DOHH2 (cell line): ENCODE measurements at regions not wholly inside any gene's neighbourhood (a gene's known extent, or its start where the extent isn't known, plus 50 kb on each side); places are given as distances from the start of the nearest gene placed in this dataset.

Experiments used
- H3F3A ChIP-seq: fragments of 200-600 bp; sonication (generic), shearing (Covaris generic); 2 replicates; pipeline ENCODE4 v1.6.0; 2016; ENCODE audit warnings: antibody characterized with exemption, mild to moderate bottlenecking; ENCODE audit not compliant: control insufficient read depth, insufficient read depth
- H3K27ac ChIP-seq: fragments of 200-600 bp; sonication (generic); 2 replicates; pipeline ENCODE4 v1.5.1; 2014; ENCODE audit warnings: low read depth, mild to moderate bottlenecking, low read length, moderate library complexity
- H3K27me3 ChIP-seq: fragments of 200-600 bp; sonication (generic); 2 replicates; pipeline ENCODE4 v1.6.1; 2014; ENCODE audit warnings: mild to moderate bottlenecking, low read length, mixed read lengths; ENCODE audit not compliant: control insufficient read depth
- H3K36me3 ChIP-seq: fragments of 200-600 bp; sonication (generic); 2 replicates; pipeline ENCODE4 v1.6.1; 2014; ENCODE audit warnings: mild to moderate bottlenecking, low read length, moderate library complexity, mixed read lengths; ENCODE audit not compliant: control insufficient read depth
- H3K4me1 ChIP-seq: fragments of 200-600 bp; sonication (generic); 2 replicates; pipeline ENCODE4 v1.6.1; 2014; ENCODE audit warnings: mild to moderate bottlenecking, low read length, mixed read lengths; ENCODE audit not compliant: control insufficient read depth
- H3K4me2 ChIP-seq: fragments of 200-600 bp; sonication (generic); 2 replicates; pipeline ENCODE4 v1.6.0; 2014; ENCODE audit warnings: mild to moderate bottlenecking, low read length, moderate library complexity
- H3K4me3 ChIP-seq: fragments of 200-600 bp; sonication (generic); 2 replicates; pipeline ENCODE4 v1.5.1; 2014; ENCODE audit warnings: mild to moderate bottlenecking, low read length, mixed read lengths
- H3K79me2 ChIP-seq: fragments of 200-600 bp; sonication (generic); 2 replicates; pipeline ENCODE4 v1.6.1; 2014; ENCODE audit warnings: mild to moderate bottlenecking, low read length, mixed read lengths; ENCODE audit not compliant: control insufficient read depth
- H3K9me2 ChIP-seq: fragments of 200-600 bp; sonication (generic); replicated peaks from 2 replicates; pipeline ENCODE4 v1.6.1; 2014; ENCODE audit warnings: mild to moderate bottlenecking, low read length, mixed read lengths; ENCODE audit not compliant: control insufficient read depth
- H3K9me3 ChIP-seq: fragments of 200-600 bp; sonication (generic); 2 replicates; pipeline ENCODE4 v1.6.1; 2014; ENCODE audit warnings: antibody characterized with exemption, low read length, mixed read lengths; ENCODE audit not compliant: control insufficient read depth, insufficient read depth
- H4K20me1 ChIP-seq: fragments of 200-600 bp; sonication (generic); 2 replicates; pipeline ENCODE4 v1.6.0; 2014; ENCODE audit warnings: low read depth, mild to moderate bottlenecking, antibody characterized with exemption, low read length, moderate library complexity; ENCODE audit not compliant: control insufficient read depth, insufficient read depth
- EZH2phosphoT487 ChIP-seq: fragments of 200-600 bp; sonication (generic); IDR thresholded peaks from 2 replicates; pipeline ENCODE4 v1.6.1; 2017; ENCODE audit warnings: borderline replicate concordance, mild to moderate bottlenecking, antibody characterized with exemption, low read length, moderate library complexity, mixed read lengths
- TF ChIP-seq, protein P1 (sequence below): fragments of 200-600 bp; sonication (generic); IDR thresholded peaks from one replicate; pipeline ENCODE4 v1.5.1; 2014; ENCODE audit warnings: antibody characterized with exemption, mild to moderate bottlenecking, low read depth, low read length; ENCODE audit not compliant: poor library complexity, severe bottlenecking

DNA sequence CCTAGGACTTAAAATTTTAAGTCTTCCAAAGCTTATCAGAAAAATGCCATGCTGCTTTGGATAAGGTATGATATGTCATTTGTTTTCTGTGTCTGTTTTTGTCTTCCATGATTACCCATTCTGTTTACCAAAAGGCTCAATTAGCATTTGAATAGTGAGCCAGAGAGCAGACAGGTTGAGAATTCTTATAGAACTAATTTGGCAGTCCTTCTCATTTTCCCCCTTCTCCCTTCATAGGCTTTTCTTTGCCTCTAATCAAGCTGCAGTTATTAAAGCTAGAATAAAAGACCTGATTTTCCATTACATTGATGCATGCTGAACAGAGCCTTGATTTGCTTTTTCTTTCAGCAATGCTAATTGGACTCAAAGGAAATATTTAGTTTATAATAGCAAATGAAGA is 993.0 kb downstream of the MAT2B start:
- Histone ChIP-seq H3K4me2 (no peak overlapping the region), H3K27me3 (no peaks in the 10 kb centered on the region), H3K4me1 (no peaks in the 10 kb centered on the region), H3K36me3 (no peaks in the 10 kb centered on the region), H3F3A (no peaks in the 10 kb centered on the region), H3K9me2 (no peaks in the 10 kb centered on the region), H3K27ac (no peak overlapping the region), H3K79me2 (no peaks in the 10 kb centered on the region), H4K20me1 (no peaks in the 10 kb centered on the region), H3K9me3 (no peaks in the 10 kb centered on the region), H3K4me3 (no peak overlapping the region)
- TF ChIP-seq, protein P1, sequence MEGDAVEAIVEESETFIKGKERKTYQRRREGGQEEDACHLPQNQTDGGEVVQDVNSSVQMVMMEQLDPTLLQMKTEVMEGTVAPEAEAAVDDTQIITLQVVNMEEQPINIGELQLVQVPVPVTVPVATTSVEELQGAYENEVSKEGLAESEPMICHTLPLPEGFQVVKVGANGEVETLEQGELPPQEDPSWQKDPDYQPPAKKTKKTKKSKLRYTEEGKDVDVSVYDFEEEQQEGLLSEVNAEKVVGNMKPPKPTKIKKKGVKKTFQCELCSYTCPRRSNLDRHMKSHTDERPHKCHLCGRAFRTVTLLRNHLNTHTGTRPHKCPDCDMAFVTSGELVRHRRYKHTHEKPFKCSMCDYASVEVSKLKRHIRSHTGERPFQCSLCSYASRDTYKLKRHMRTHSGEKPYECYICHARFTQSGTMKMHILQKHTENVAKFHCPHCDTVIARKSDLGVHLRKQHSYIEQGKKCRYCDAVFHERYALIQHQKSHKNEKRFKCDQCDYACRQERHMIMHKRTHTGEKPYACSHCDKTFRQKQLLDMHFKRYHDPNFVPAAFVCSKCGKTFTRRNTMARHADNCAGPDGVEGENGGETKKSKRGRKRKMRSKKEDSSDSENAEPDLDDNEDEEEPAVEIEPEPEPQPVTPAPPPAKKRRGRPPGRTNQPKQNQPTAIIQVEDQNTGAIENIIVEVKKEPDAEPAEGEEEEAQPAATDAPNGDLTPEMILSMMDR, result no peak
- TF ChIP-seq EZH2phosphoT487, result no peak

DNA sequence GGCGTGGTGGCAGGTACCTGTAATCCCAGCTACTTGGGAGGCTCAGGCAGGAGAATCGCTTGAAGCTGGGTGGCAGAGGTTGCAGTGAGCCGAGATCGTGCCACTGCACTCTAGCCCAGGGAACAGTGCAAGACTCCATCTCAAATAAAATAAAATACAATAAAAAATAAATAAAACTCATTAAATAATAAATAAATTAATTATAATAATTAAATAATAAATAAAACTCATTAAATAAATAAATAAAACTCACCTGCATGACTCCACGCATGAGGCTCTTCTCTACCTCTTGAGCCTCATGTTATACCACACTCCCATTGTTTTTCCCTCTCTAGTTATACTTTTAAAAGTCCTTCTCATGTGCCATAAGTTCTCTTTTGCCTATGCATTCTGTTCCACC is 995.4 kb downstream of the MAT2B start:
- TF ChIP-seq, protein P1, result no peak
- no peak for TF ChIP-seq EZH2phosphoT487
- Histone ChIP-seq H3K4me3 (no peak overlapping the region), H3K27me3 (no peaks in the 10 kb centered on the region), H4K20me1 (no peaks in the 10 kb centered on the region), H3K4me2 (no peak overlapping the region), H3K9me3 (no peaks in the 10 kb centered on the region), H3K79me2 (no peaks in the 10 kb centered on the region), H3K4me1 (no peaks in the 10 kb centered on the region), H3K36me3 (no peaks in the 10 kb centered on the region), H3F3A (no peaks in the 10 kb centered on the region), H3K27ac (no peak overlapping the region), H3K9me2 (no peaks in the 10 kb centered on the region)

DNA sequence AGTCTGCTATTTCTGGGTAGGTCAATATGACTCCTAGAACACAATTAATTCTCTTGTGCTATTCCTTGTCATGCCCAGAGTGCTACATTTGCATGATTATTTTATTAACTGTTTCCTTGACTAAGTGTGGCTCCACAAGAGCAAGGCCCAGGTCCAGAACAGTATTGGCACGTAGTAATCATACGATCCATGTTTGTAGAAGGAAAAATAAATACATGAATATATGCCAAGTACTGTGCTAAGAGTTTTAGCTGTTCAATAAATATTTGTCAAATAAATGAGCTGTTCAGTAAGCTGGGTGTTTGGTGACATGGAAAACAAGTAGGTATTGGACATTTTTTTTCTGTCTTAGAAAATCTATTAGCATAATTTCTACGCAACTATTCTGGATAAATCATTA is 995.9 kb downstream of the MAT2B start:
- TF ChIP-seq EZH2phosphoT487, result no peak
- TF ChIP-seq, protein P1, result no peak
- no peaks in the 10 kb centered on the region for H3F3A ChIP-seq
- no peaks in the 10 kb centered on the region for H3K9me2 ChIP-seq
- no peaks in the 10 kb centered on the region for H3K27me3 ChIP-seq
- H3K4me3 ChIP-seq, result no peak overlapping the region
- no peaks in the 10 kb centered on the region for H3K36me3 ChIP-seq
- H4K20me1 ChIP-seq, result no peaks in the 10 kb centered on the region
- H3K79me2 ChIP-seq, result no peaks in the 10 kb centered on the region
- H3K27ac ChIP-seq, result no peak overlapping the region
- H3K4me1 ChIP-seq, result no peaks in the 10 kb centered on the region
- H3K9me3 ChIP-seq, result no peaks in the 10 kb centered on the region
- H3K4me2 ChIP-seq, result no peak overlapping the region
